PC-9 (cell line): ENCODE measurements at regions not wholly inside any gene's neighbourhood (a gene's known extent, or its start where the extent isn't known, plus 50 kb on each side); places are given as distances from the start of the nearest gene placed in this dataset.

Source experiments
- BruUV-seq: library from RNA; stranded (reverse); fragments of 400-500 nt; replicated peaks from 2 replicates; lab custom pipeline; 2021; lab: Mats Ljungman, UMichigan
- CTCF ChIA-PET: fragments of 300-600 bp; sonication (Branson Sonifier 250); formaldehyde crosslinking; loops from one replicate; lab custom pipeline; 2022; ENCODE audit warnings: antibody characterized with exemption; lab: Charles Lee
- POLR2A ChIA-PET: fragments of 300-600 bp; sonication (Branson Sonifier 250); formaldehyde crosslinking; loops from one replicate; lab custom pipeline; 2022; ENCODE audit warnings: antibody characterized with exemption; ENCODE audit not compliant: unreplicated experiment; lab: Charles Lee
- DNase-seq, 2 experiments: peaks; one replicate each; pipeline versions ENCODE4 v3.0.0 to v3.0.0-alpha.2; 2015 to 2022; ENCODE audit warnings: mixed read lengths in 1 of 2
- H2AFZ ChIP-seq: fragments of 200-600 bp; sonication (generic); 2 replicates; pipeline ENCODE4 v1.8.1; 2017; ENCODE audit warnings: antibody characterized with exemption
- H3F3A ChIP-seq: fragments of 200-600 bp; sonication (generic); 2 replicates; pipeline ENCODE4 v1.8.1; 2017; ENCODE audit warnings: antibody characterized with exemption, mild to moderate bottlenecking, low read depth; ENCODE audit not compliant: insufficient read depth
- H3K27ac ChIP-seq: fragments of 200-600 bp; sonication (generic); 2 replicates; pipeline ENCODE4 v1.6.1; 2016; ENCODE audit warnings: mixed run types
- H3K27me3 ChIP-seq: fragments of 200-600 bp; sonication (generic); 2 replicates; pipeline ENCODE4 v1.6.1; 2016; ENCODE audit warnings: low read depth, mixed run types; ENCODE audit not compliant: insufficient read depth
- H3K36me3 ChIP-seq: fragments of 200-600 bp; sonication (generic); 2 replicates; pipeline ENCODE4 v1.6.1; 2016; ENCODE audit warnings: low read depth, mixed run types
- H3K4me1 ChIP-seq: fragments of 200-600 bp; sonication (generic); replicated peaks from 2 replicates; pipeline ENCODE4 v1.6.1; 2016; ENCODE audit warnings: mixed run types; ENCODE audit not compliant: insufficient read depth
- H3K4me2 ChIP-seq: fragments of 200-600 bp; sonication (generic); 2 replicates; pipeline ENCODE4 v1.6.1; 2017; ENCODE audit warnings: mixed run types
- H3K4me3 ChIP-seq: fragments of 200-600 bp; sonication (generic); 2 replicates; pipeline ENCODE4 v1.6.1; 2016; ENCODE audit warnings: mixed run types
- H3K79me2 ChIP-seq: fragments of 200-600 bp; sonication (generic); 2 replicates; pipeline ENCODE4 v1.6.1; 2017; ENCODE audit warnings: low read depth, mixed run types
- H3K9me2 ChIP-seq: fragments of 200-600 bp; sonication (generic); 2 replicates; pipeline ENCODE4 v1.8.1; 2017; ENCODE audit warnings: mild to moderate bottlenecking; ENCODE audit not compliant: insufficient read depth
- H3K9me3 ChIP-seq: fragments of 200-600 bp; sonication (generic); 2 replicates; pipeline ENCODE4 v1.8.1; 2016; ENCODE audit warnings: low read depth; ENCODE audit not compliant: insufficient read depth
- H4K20me1 ChIP-seq: fragments of 200-600 bp; sonication (generic); 2 replicates; pipeline ENCODE4 v1.8.1; 2017; ENCODE audit not compliant: insufficient read depth
- CTCF ChIP-seq: fragments of 200-600 bp; sonication (generic); conservative IDR thresholded peaks from 2 replicates; pipeline ENCODE4 v1.6.1; 2017; ENCODE audit warnings: mixed run types, antibody characterized with exemption, mild to moderate bottlenecking, moderate library complexity
- EZH2 ChIP-seq: fragments of 200-600 bp; sonication (generic); IDR thresholded peaks from 2 replicates; pipeline ENCODE4 v1.8.0; 2017; ENCODE audit warnings: antibody characterized with exemption, low read depth
- intact Hi-C: fragments of 100-400 bp; cut with micrococcal nuclease; formaldehyde crosslinking; loops from one replicate; pipeline ENCODE4 v1.10.0; 2022; ENCODE audit not compliant: unreplicated experiment

- TF ChIP-seq CTCF, result no peak
- TF ChIP-seq EZH2, result no peak
- Histone ChIP-seq H3K27me3 (no peaks in the 10 kb centered on the region), H3K27ac (no peak overlapping the region), H3K4me2 (no peak overlapping the region), H3K36me3 (no peaks in the 10 kb centered on the region), H3K4me1 (no peaks in the 10 kb centered on the region), H3K4me3 (no peak overlapping the region), H3K9me3 (no peaks in the 10 kb centered on the region), H3K9me2 (no peaks in the 10 kb centered on the region), H3K79me2 (no peaks in the 10 kb centered on the region), H4K20me1 (no peaks in the 10 kb centered on the region), H2AFZ (no peak overlapping the region), H3F3A (no peaks in the 10 kb centered on the region)
- BruUV-seq, result no TSS peak
- POLR2A ChIA-PET, result no interaction called here
- CTCF ChIA-PET, result no interaction called here
- no peak for DNase-seq
- intact Hi-C loops, result no loop called here
Observed at GRCh38 chr3:23720059-23720458, 85.7 kb upstream of the UBE2E1 start.

DNA sequence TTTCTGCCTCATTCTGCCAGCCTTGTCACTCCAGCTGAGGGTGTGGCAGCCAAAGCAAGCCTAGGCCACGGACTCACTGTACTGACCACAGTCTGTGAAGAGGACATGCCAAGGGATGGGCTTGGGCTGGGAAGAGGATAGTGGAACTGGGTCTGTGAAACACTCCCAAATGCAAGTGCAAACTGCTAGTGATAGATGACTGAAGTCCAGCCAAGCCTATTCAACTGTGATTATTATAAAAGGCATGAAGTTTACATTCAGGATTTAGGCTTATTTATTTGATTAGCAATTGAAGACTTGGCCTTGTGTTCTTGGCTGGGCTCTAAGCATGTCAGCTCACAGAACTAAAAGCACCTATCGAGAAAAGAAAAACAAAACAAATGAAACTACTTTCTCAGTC is 84.9 kb upstream of the UBE2E1 start:
- no peak for TF ChIP-seq CTCF
- TF ChIP-seq EZH2, result no peak
- CTCF ChIA-PET, result no interaction called here
- no peak overlapping the region for H3K4me2 ChIP-seq
- intact Hi-C loops, result no loop called here
- no peaks in the 10 kb centered on the region for H3K27me3 ChIP-seq
- H3K9me3 ChIP-seq, result no peaks in the 10 kb centered on the region
- no peak for DNase-seq
- H3K4me1 ChIP-seq, result no peaks in the 10 kb centered on the region
- no peak overlapping the region for H3K4me3 ChIP-seq
- no TSS peak for BruUV-seq
- H4K20me1 ChIP-seq, result no peaks in the 10 kb centered on the region
- H3K9me2 ChIP-seq, result no peaks in the 10 kb centered on the region
- H3K79me2 ChIP-seq, result no peaks in the 10 kb centered on the region
- no peak overlapping the region for H2AFZ ChIP-seq
- H3K27ac ChIP-seq, result no peak overlapping the region
- POLR2A ChIA-PET, result no interaction called here
- no peaks in the 10 kb centered on the region for H3K36me3 ChIP-seq
- no peaks in the 10 kb centered on the region for H3F3A ChIP-seq

GRCh38 chr3:23723141-23723540 is 82.6 kb upstream of the UBE2E1 start:
- no peak overlapping the region for H3K4me2 ChIP-seq
- DNase-seq, result no peak
- no peaks in the 10 kb centered on the region for H4K20me1 ChIP-seq
- no peak overlapping the region for H3K4me3 ChIP-seq
- no peak overlapping the region for H2AFZ ChIP-seq
- H3K27me3 ChIP-seq, result no peaks in the 10 kb centered on the region
- H3K9me2 ChIP-seq, result no peaks in the 10 kb centered on the region
- no peak overlapping the region for H3K27ac ChIP-seq
- CTCF ChIA-PET, result no interaction called here
- no peaks in the 10 kb centered on the region for H3K36me3 ChIP-seq
- H3K79me2 ChIP-seq, result no peaks in the 10 kb centered on the region
- H3F3A ChIP-seq, result peaks cover 8% of the 10 kb centered on the region; the same call in 1 of the 2 replicates
- intact Hi-C loops, result no loop called here
- no peaks in the 10 kb centered on the region for H3K9me3 ChIP-seq
- POLR2A ChIA-PET, result no interaction called here
- peaks cover 16% of the 10 kb centered on the region for H3K4me1 ChIP-seq
- TF ChIP-seq CTCF (no peak), EZH2 (no peak)
- no TSS peak for BruUV-seq
